Liver (tissue), 7 donors: ENCODE measurements at regions not wholly inside any gene's neighbourhood (a gene's known extent, or its start where the extent isn't known, plus 50 kb on each side); places are given as distances from the start of the nearest gene placed in this dataset.

ENCODE experiments used
- DNase-seq: peaks from one replicate; pipeline ENCODE4 v3.0.0-alpha.2; 2017; ENCODE audit warnings: low spot score
- H3K27ac ChIP-seq, 2 donors: one replicate each; pipeline ENCODE4 v1.7.0; 2013; ENCODE audit warnings: inconsistent platforms in 2 of 2, low read length in 2 of 2, control low read depth in 1 of 2, low read depth in 1 of 2, mild to moderate bottlenecking in 1 of 2
- H3K27me3 ChIP-seq, 4 donors: one replicate each; pipeline versions ENCODE4 v1.6.1 to v1.7.0; 2013; ENCODE audit warnings: low read length in 3 of 4, inconsistent platforms in 1 of 4, mild to moderate bottlenecking in 1 of 4, moderate library complexity in 1 of 4; ENCODE audit not compliant: control insufficient read depth in 4 of 4, insufficient read depth in 4 of 4
- H3K36me3 ChIP-seq, 4 donors: one replicate each; pipeline versions ENCODE4 v1.6.1 to v1.7.0; 2013; ENCODE audit warnings: low read length in 3 of 4, mild to moderate bottlenecking in 3 of 4, low read depth in 1 of 4, moderate library complexity in 1 of 4; ENCODE audit not compliant: control insufficient read depth in 4 of 4, insufficient read depth in 3 of 4
- H3K4me1 ChIP-seq, 4 donors: one replicate each; pipeline versions ENCODE4 v1.6.1 to v1.7.0; 2013; ENCODE audit warnings: low read length in 3 of 4, mild to moderate bottlenecking in 3 of 4, moderate library complexity in 1 of 4; ENCODE audit not compliant: control insufficient read depth in 4 of 4, insufficient read depth in 4 of 4
- H3K4me3 ChIP-seq, 3 donors: one replicate each; pipeline versions ENCODE4 v1.6.1 to v1.7.0; 2013; ENCODE audit warnings: low read length in 3 of 3, control low read depth in 1 of 3, low read depth in 1 of 3, mild to moderate bottlenecking in 1 of 3
- H3K9ac ChIP-seq, 2 donors: one replicate each; pipeline ENCODE4 v1.7.0; 2013; ENCODE audit warnings: low read length in 2 of 2, mild to moderate bottlenecking in 2 of 2, moderate library complexity in 2 of 2, control low read depth in 1 of 2, low read depth in 1 of 2
- H3K9me3 ChIP-seq, 4 donors: one replicate each; pipeline versions ENCODE4 v1.6.1 to v1.7.0; 2013; ENCODE audit warnings: low read length in 3 of 4; ENCODE audit not compliant: control insufficient read depth in 4 of 4
- EGR1 ChIP-seq, 2 donors: IDR thresholded peaks; 2 replicates each; pipeline ENCODE4 v1.6.1; 2016 to 2018; ENCODE audit warnings: antibody characterized with exemption in 2 of 2, low read depth in 2 of 2
- FOXA1 ChIP-seq: IDR thresholded peaks from 2 replicates; pipeline ENCODE4 v1.6.1; 2016; ENCODE audit warnings: antibody characterized with exemption
- FOXA2 ChIP-seq: IDR thresholded peaks from 2 replicates; pipeline ENCODE4 v1.6.1; 2016; ENCODE audit warnings: antibody characterized with exemption
- GABPA ChIP-seq, 2 donors: IDR thresholded peaks in 1 of 2; conservative IDR thresholded peaks in 1 of 2; 2 replicates each; pipeline ENCODE4 v1.6.1; 2016; ENCODE audit warnings: antibody characterized with exemption in 2 of 2, mild to moderate bottlenecking in 1 of 2, moderate library complexity in 1 of 2
- HNF4A ChIP-seq, 2 donors: conservative IDR thresholded peaks; 2 replicates each; pipeline ENCODE4 v1.6.1; 2016; ENCODE audit warnings: antibody characterized with exemption in 2 of 2, mild to moderate bottlenecking in 2 of 2
- HNF4G ChIP-seq: IDR thresholded peaks from 2 replicates; pipeline ENCODE4 v1.6.1; 2016; ENCODE audit warnings: antibody characterized with exemption
- JUND ChIP-seq, 2 donors: IDR thresholded peaks; 2 replicates each; pipeline ENCODE4 v1.6.1; 2016; ENCODE audit warnings: antibody characterized with exemption in 2 of 2
- NR2F2 ChIP-seq: IDR thresholded peaks from 2 replicates; pipeline ENCODE4 v1.6.1; 2016; ENCODE audit warnings: antibody characterized with exemption
- RAD21 ChIP-seq, 2 donors: IDR thresholded peaks; 2 replicates each; pipeline ENCODE4 v1.6.1; 2016; ENCODE audit warnings: antibody characterized with exemption in 2 of 2, mild to moderate bottlenecking in 2 of 2
- RXRA ChIP-seq, 2 donors: IDR thresholded peaks; 2 replicates each; pipeline ENCODE4 v1.6.1; 2017 to 2018; ENCODE audit warnings: antibody characterized with exemption in 2 of 2, mild to moderate bottlenecking in 1 of 2
- SP1 ChIP-seq: IDR thresholded peaks from 2 replicates; pipeline ENCODE4 v1.6.1; 2018; ENCODE audit warnings: antibody characterized with exemption, mild to moderate bottlenecking
- TAF1 ChIP-seq: conservative IDR thresholded peaks from 2 replicates; pipeline ENCODE4 v1.6.1; 2016; ENCODE audit warnings: antibody characterized with exemption, mild to moderate bottlenecking
- YY1 ChIP-seq: IDR thresholded peaks from 2 replicates; pipeline ENCODE4 v1.6.1; 2016; ENCODE audit warnings: antibody characterized with exemption, mild to moderate bottlenecking
- TF ChIP-seq, protein P1 (sequence below): IDR thresholded peaks from 2 replicates; pipeline ENCODE4 v1.6.1; 2016; ENCODE audit warnings: antibody characterized with exemption, mild to moderate bottlenecking
- TF ChIP-seq, protein P2 (sequence below): IDR thresholded peaks from 2 replicates; pipeline ENCODE4 v1.6.1; 2016; ENCODE audit warnings: antibody characterized with exemption
- TF ChIP-seq, protein P3 (sequence below): IDR thresholded peaks from 2 replicates; pipeline ENCODE4 v1.6.1; 2016; ENCODE audit warnings: antibody characterized with exemption
- TF ChIP-seq, protein P4 (sequence below): IDR thresholded peaks from 2 replicates; pipeline ENCODE4 v1.6.1; 2016; ENCODE audit warnings: antibody characterized with exemption
- TF ChIP-seq, protein P5 (sequence below): fragments of 150-350 bp; IDR thresholded peaks from 2 replicates; pipeline ENCODE4 v1.5.1; 2017; ENCODE audit warnings: improper control_type of control experiment, low read depth, low read length; ENCODE audit not compliant: missing input control
- donor health status: healthy.
- donor health status: healthy.
- donor health status: healthy.
- donor health status: healthy.

DNA sequence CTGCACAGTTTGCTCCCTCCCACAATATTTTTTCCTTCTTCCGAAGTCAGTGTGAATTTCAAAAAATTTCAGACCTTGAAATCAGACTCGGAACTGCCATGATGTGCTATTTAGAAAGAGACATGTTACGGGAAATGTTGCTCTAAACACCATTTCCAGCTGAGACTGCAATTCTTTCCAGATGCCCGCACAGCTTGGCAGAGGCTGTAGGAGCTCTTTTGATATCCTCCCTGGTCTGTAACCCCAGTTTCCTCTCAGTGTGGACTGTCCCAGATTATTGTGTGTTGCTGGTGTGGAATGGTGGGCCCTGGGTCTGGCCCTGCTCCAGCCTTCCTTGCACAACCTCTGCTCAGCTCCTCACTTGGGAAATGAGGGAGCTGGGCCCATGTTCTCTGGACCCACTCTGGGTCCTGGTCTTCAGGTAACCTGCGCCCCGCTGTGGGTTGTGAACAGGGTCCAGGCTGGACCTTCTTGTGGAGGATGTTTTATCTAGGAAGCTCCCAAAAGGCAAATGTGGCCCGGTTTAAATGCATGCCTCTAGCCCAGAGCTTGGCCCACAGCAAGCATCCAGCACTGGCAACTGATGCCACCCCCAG lies 172.8 kb upstream of the CXCL12 start (continued):
- TF ChIP-seq, protein P1, sequence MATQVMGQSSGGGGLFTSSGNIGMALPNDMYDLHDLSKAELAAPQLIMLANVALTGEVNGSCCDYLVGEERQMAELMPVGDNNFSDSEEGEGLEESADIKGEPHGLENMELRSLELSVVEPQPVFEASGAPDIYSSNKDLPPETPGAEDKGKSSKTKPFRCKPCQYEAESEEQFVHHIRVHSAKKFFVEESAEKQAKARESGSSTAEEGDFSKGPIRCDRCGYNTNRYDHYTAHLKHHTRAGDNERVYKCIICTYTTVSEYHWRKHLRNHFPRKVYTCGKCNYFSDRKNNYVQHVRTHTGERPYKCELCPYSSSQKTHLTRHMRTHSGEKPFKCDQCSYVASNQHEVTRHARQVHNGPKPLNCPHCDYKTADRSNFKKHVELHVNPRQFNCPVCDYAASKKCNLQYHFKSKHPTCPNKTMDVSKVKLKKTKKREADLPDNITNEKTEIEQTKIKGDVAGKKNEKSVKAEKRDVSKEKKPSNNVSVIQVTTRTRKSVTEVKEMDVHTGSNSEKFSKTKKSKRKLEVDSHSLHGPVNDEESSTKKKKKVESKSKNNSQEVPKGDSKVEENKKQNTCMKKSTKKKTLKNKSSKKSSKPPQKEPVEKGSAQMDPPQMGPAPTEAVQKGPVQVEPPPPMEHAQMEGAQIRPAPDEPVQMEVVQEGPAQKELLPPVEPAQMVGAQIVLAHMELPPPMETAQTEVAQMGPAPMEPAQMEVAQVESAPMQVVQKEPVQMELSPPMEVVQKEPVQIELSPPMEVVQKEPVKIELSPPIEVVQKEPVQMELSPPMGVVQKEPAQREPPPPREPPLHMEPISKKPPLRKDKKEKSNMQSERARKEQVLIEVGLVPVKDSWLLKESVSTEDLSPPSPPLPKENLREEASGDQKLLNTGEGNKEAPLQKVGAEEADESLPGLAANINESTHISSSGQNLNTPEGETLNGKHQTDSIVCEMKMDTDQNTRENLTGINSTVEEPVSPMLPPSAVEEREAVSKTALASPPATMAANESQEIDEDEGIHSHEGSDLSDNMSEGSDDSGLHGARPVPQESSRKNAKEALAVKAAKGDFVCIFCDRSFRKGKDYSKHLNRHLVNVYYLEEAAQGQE = no peak
- TF ChIP-seq JUND (IDR thresholded peaks at IDR 0.05) (no peak), SP1 (no peak), RAD21 (IDR thresholded peaks at IDR 0.05) (no peak), NR2F2 (no peak), RXRA (IDR thresholded peaks at IDR 0.05) (no peak), TAF1 (no peak)
- TF ChIP-seq, protein P2, sequence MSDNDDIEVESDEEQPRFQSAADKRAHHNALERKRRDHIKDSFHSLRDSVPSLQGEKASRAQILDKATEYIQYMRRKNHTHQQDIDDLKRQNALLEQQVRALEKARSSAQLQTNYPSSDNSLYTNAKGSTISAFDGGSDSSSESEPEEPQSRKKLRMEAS = no peak
- TF ChIP-seq, protein P3, sequence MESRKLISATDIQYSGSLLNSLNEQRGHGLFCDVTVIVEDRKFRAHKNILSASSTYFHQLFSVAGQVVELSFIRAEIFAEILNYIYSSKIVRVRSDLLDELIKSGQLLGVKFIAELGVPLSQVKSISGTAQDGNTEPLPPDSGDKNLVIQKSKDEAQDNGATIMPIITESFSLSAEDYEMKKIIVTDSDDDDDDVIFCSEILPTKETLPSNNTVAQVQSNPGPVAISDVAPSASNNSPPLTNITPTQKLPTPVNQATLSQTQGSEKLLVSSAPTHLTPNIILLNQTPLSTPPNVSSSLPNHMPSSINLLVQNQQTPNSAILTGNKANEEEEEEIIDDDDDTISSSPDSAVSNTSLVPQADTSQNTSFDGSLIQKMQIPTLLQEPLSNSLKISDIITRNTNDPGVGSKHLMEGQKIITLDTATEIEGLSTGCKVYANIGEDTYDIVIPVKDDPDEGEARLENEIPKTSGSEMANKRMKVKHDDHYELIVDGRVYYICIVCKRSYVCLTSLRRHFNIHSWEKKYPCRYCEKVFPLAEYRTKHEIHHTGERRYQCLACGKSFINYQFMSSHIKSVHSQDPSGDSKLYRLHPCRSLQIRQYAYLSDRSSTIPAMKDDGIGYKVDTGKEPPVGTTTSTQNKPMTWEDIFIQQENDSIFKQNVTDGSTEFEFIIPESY = no peak

DNA sequence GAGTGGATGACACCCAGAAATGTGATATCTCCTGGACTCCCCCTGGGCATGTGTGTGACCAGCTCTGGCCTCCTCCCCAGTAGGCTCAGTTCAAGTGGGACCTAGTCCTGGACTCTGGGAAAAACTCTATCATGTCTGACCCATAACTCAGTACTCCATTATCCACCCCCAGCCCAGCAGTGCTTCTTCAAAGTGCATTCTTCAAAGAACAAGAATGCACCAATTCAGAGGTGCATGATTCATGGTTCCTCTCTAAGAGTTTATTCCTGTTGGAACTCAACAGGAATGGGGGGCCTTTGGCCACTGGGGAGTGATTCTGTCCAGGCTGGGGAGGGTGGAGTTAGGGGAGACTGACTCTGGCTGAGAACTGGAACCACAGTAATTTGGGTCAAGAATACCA lies 173.6 kb upstream of the CXCL12 start:
- Histone ChIP-seq H3K9ac (no peak overlapping the region), H3K9me3 (no peaks in the 10 kb centered on the region), H3K27me3 (peaks cover 0 to 3% (median under 1%) of the 10 kb centered on the region in 4 donors), H3K36me3 (no peaks in the 10 kb centered on the region), H3K4me1 (no peaks in the 10 kb centered on the region), H3K27ac (no peak overlapping the region), H3K4me3 (no peak overlapping the region)
- TF ChIP-seq, protein P1 = no peak
- no peak for TF ChIP-seq NR2F2
- TF ChIP-seq RXRA (IDR thresholded peaks at IDR 0.05) = no peak
- TF ChIP-seq, protein P4, sequence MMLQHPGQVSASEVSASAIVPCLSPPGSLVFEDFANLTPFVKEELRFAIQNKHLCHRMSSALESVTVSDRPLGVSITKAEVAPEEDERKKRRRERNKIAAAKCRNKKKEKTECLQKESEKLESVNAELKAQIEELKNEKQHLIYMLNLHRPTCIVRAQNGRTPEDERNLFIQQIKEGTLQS = no peak
- no peak for TF ChIP-seq YY1
- TF ChIP-seq JUND (IDR thresholded peaks at IDR 0.05) = no peak
- TF ChIP-seq, protein P3 = no peak
- no peak for TF ChIP-seq SP1
- no peak for TF ChIP-seq EGR1 (IDR thresholded peaks at IDR 0.05; ENCODE audit: low read depth in 2 of 2)
- TF ChIP-seq, protein P5, sequence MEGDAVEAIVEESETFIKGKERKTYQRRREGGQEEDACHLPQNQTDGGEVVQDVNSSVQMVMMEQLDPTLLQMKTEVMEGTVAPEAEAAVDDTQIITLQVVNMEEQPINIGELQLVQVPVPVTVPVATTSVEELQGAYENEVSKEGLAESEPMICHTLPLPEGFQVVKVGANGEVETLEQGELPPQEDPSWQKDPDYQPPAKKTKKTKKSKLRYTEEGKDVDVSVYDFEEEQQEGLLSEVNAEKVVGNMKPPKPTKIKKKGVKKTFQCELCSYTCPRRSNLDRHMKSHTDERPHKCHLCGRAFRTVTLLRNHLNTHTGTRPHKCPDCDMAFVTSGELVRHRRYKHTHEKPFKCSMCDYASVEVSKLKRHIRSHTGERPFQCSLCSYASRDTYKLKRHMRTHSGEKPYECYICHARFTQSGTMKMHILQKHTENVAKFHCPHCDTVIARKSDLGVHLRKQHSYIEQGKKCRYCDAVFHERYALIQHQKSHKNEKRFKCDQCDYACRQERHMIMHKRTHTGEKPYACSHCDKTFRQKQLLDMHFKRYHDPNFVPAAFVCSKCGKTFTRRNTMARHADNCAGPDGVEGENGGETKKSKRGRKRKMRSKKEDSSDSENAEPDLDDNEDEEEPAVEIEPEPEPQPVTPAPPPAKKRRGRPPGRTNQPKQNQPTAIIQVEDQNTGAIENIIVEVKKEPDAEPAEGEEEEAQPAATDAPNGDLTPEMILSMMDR = no peak
- no peak for TF ChIP-seq GABPA (IDR thresholded peaks at IDR 0.05 in 1 of 2, conservative IDR thresholded peaks at IDR 0.05 in 1 of 2)
- no peak for TF ChIP-seq FOXA1
- no peak for TF ChIP-seq HNF4G
- no peak for TF ChIP-seq FOXA2
- TF ChIP-seq, protein P2 = no peak
- no peak for TF ChIP-seq TAF1
- no peak for TF ChIP-seq HNF4A (conservative IDR thresholded peaks at IDR 0.05)
- no peak for DNase-seq
